ENCODE measurements at regions not wholly inside any gene's neighbourhood (a gene's known extent, or its start where the extent isn't known, plus 50 kb on each side); places are given as distances from the start of the nearest gene placed in this dataset.

GRCh38 chr1:87888446-87888845 is 559.8 kb downstream of the LMO4 start:
- DNase-seq, result no peak

GRCh38 chr1:87894062-87894461 is 565.4 kb downstream of the LMO4 start:
- no peak for DNase-seq

GRCh38 chr1:87897481-87897880 is 568.8 kb downstream of the LMO4 start:
- no peak for DNase-seq

GRCh38 chr1:87898431-87898830 is 569.8 kb downstream of the LMO4 start:
- DNase-seq, result no peak

- no peak for DNase-seq
These were observed 570.3 kb downstream of the LMO4 start for GRCh38 chr1:87899017-87899416.

- DNase-seq, result no peak
These were observed 571.1 kb downstream of the LMO4 start for GRCh38 chr1:87899746-87900145.

GRCh38 chr1:87902830-87903229 is 574.1 kb downstream of the LMO4 start:
- peak; percentile 13 for DNase-seq

- DNase-seq, result no peak
These were observed 574.6 kb downstream of the LMO4 start for GRCh38 chr1:87903242-87903641.

GRCh38 chr1:87904651-87905050 is 576.0 kb downstream of the LMO4 start:
- no peak for DNase-seq

- no peak for DNase-seq
These were observed 577.0 kb downstream of the LMO4 start for GRCh38 chr1:87905651-87906050.

- DNase-seq, result no peak
These were observed 577.4 kb downstream of the LMO4 start for GRCh38 chr1:87906078-87906477.

- DNase-seq, result no peak
These were observed 584.7 kb downstream of the LMO4 start for GRCh38 chr1:87913361-87913760.

GRCh38 chr1:87914396-87914795 is 585.7 kb downstream of the LMO4 start:
- no peak for DNase-seq

GRCh38 chr1:87915771-87916170 is 587.1 kb downstream of the LMO4 start:
- DNase-seq, result no peak

GRCh38 chr1:87916965-87917364 is 588.3 kb downstream of the LMO4 start:
- DNase-seq, result no peak

GRCh38 chr1:87918398-87918797 is 589.7 kb downstream of the LMO4 start:
- DNase-seq, result no peak

GRCh38 chr1:87922885-87923284 is 594.2 kb downstream of the LMO4 start:
- no peak for DNase-seq

GRCh38 chr1:87926131-87926830 is 597.6 kb downstream of the LMO4 start:
- no peak for DNase-seq

GRCh38 chr1:87926921-87927320 is 598.2 kb downstream of the LMO4 start:
- no peak for DNase-seq

GRCh38 chr1:87927391-87928280 is 599.0 kb downstream of the LMO4 start:
- DNase-seq, result no peak

- DNase-seq, result no peak
These were observed 599.9 kb downstream of the LMO4 start for GRCh38 chr1:87928623-87929022.

GRCh38 chr1:87929906-87930305 is 601.2 kb downstream of the LMO4 start:
- no peak for DNase-seq

GRCh38 chr1:87930796-87931195 is 602.1 kb downstream of the LMO4 start:
- DNase-seq, result no peak

- no peak for DNase-seq
These were observed 604.5 kb downstream of the LMO4 start for GRCh38 chr1:87933171-87933570.
